Uterus (tissue), 3 donors: ENCODE measurements at regions not wholly inside any gene's neighbourhood (a gene's known extent, or its start where the extent isn't known, plus 50 kb on each side); places are given as distances from the start of the nearest gene placed in this dataset.

Experiments
- DNase-seq, 2 donors: peaks; one replicate each; pipeline ENCODE4 v3.0.0-alpha.2; 2019 to 2020
- H3K27ac ChIP-seq, 2 donors: fragments of 200-600 bp; sonication (generic); 1 replicate in 1 of 2; 2 replicates in 1 of 2; pipeline ENCODE4 v1.5.1; 2016 to 2018
- H3K27me3 ChIP-seq, 2 donors: fragments of 200-600 bp; sonication (generic); one replicate each; pipeline ENCODE4 v1.5.1; 2018 to 2019; ENCODE audit warnings: control low read depth in 1 of 2
- H3K36me3 ChIP-seq, 2 donors: fragments of 200-600 bp; sonication (generic); one replicate each; pipeline ENCODE4 v1.5.1; 2019; ENCODE audit warnings: control low read depth in 1 of 2
- H3K4me1 ChIP-seq, 2 donors: fragments of 200-600 bp; sonication (generic); one replicate each; pipeline ENCODE4 v1.5.1; 2018 to 2019; ENCODE audit warnings: control low read depth in 1 of 2
- H3K4me3 ChIP-seq, 2 donors: fragments of 200-600 bp; sonication (generic); 1 replicate in 1 of 2; 2 replicates in 1 of 2; pipeline ENCODE4 v1.5.1; 2018 to 2019; ENCODE audit warnings: mild to moderate bottlenecking in 1 of 2
- H3K9me3 ChIP-seq, 2 donors: fragments of 200-600 bp; sonication (generic); one replicate each; pipeline ENCODE4 v1.5.1; 2019; ENCODE audit warnings: control low read depth in 1 of 2
- CTCF ChIP-seq, 4 experiments: fragments of 200-600 bp in 2 of 4; fragments of 450-650 bp in 2 of 4; sonication (generic) in 2 of 4; IDR thresholded peaks; one replicate each; pipeline ENCODE4 v1.5.1; 2016 to 2019; ENCODE audit warnings: antibody characterized with exemption in 4 of 4, mild to moderate bottlenecking in 2 of 4, moderate library complexity in 1 of 4
- POLR2A ChIP-seq, 2 donors: fragments of 450-650 bp; IDR thresholded peaks; one replicate each; pipeline ENCODE4 v1.6.1; 2016; ENCODE audit warnings: antibody characterized with exemption in 2 of 2, mild to moderate bottlenecking in 1 of 2, moderate library complexity in 1 of 2
- intact Hi-C: fragments of 100-400 bp; cut with DNase I; formaldehyde crosslinking; loops from one replicate; pipeline ENCODE4 v1.15.1; 2023; ENCODE audit warnings: low total_unique reads
- donor health status: DM: yes; HTN: yes; CAD: no.

DNA sequence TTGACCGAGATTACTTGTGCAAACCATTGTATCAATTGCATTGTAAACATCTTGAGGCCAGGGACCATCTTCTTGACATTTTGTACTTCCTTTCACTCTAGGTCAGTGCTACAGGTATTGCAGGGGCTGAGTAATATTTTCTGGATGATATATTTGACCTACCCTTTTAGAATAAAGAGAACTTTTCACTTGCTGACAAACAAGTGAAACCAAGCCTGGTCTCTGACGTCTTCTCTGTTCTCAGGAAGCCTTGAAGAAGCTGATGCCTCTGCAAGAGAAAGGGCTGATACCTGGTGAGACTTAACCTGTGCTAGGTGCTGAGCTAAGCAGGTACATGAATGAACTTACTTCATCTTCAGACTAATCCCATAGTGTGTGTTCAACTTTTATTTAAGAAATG, 60.5 kb upstream of the GGTLC1 start:
- no peak overlapping the region for H3K27ac ChIP-seq

DNA sequence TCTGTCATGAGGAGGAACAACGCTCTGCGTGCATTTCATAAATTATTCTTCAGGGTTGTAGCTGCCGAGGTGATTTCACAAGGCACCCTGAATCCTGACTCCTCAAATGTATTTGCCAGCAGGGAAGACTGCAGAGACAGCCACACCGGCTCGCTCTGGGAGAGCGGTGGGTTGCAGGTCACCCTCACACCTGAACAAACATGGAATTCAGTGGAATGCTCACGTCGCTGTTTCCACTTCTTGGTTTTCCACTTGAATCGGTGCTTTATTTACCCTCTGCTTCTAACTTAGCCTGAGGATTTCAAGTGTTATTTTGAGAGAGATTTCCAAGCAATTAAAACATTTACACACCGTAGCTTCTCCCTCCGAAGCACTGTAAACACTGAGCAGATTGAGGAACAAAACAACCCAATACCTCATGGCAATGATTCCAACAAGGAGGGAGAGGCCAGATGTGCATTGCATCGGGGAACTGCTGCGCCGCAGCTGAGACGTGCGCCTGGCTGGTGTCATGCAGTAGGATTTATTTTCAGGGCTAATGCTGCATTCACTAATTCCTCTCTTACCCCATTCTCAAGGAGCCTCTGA, 59.5 kb upstream of the GGTLC1 start:
- Histone ChIP-seq H3K9me3 (no peaks in the 10 kb centered on the region), H3K27me3 (no peaks in the 10 kb centered on the region), H3K36me3 (no peaks in the 10 kb centered on the region), H3K4me3 (no peak overlapping the region), H3K4me1 (no peaks in the 10 kb centered on the region), H3K27ac (no peak overlapping the region)
- no peak for DNase-seq
- intact Hi-C loops, result no loop called here
- TF ChIP-seq CTCF (IDR thresholded peaks at IDR 0.05) (no peak), POLR2A (IDR thresholded peaks at IDR 0.05) (no peak)

More for the DNA sequence above, 60.5 kb upstream of the GGTLC1 start:
- Histone ChIP-seq H3K9me3 (no peaks in the 10 kb centered on the region), H3K36me3 (no peaks in the 10 kb centered on the region), H3K4me1 (no peaks in the 10 kb centered on the region), H3K27me3 (no peaks in the 10 kb centered on the region), H3K4me3 (no peak overlapping the region)
- TF ChIP-seq POLR2A (IDR thresholded peaks at IDR 0.05), result no peak
- no peak for TF ChIP-seq CTCF (IDR thresholded peaks at IDR 0.05)
- DNase-seq, result no peak
- intact Hi-C loops, result no loop called here

DNA sequence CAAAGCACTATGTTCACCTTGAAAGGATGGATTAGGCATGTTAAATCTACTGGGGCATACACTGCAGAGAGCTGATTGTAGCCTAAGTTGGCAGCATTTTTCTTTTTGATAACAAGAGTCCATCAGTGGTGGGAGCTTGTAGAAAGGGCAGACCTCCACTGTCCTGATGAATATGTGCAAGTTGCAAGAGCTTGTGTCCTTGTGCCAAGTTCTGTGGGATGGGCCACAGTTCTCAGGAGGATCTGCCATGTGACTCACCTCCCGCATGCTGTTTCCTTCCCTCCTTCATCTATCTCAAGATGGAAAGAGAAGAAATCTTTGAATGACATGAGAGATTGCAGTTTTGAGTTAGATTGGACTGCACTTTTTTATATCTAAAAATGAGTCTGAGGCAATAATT, 58.3 kb upstream of the GGTLC1 start:
- no peaks in the 10 kb centered on the region for H3K27me3 ChIP-seq
- intact Hi-C loops, result no loop called here
- H3K4me1 ChIP-seq, result no peaks in the 10 kb centered on the region
- TF ChIP-seq CTCF (IDR thresholded peaks at IDR 0.05) (no peak), POLR2A (IDR thresholded peaks at IDR 0.05) (no peak)
- H3K4me3 ChIP-seq, result no peak overlapping the region
- H3K27ac ChIP-seq, result no peak overlapping the region
- H3K9me3 ChIP-seq, result no peaks in the 10 kb centered on the region
- no peaks in the 10 kb centered on the region for H3K36me3 ChIP-seq
- DNase-seq, result no peak

GRCh38 chr20:24045621-24046318, 57.2 kb upstream of the GGTLC1 start:
- intact Hi-C loops, result no loop called here
- Histone ChIP-seq H3K9me3 (no peaks in the 10 kb centered on the region), H3K4me1 (no peaks in the 10 kb centered on the region), H3K4me3 (no peak overlapping the region), H3K27me3 (no peaks in the 10 kb centered on the region), H3K36me3 (no peaks in the 10 kb centered on the region), H3K27ac (no peak overlapping the region)
- TF ChIP-seq CTCF (IDR thresholded peaks at IDR 0.05) (no peak), POLR2A (IDR thresholded peaks at IDR 0.05) (no peak)
- DNase-seq, result no peak

GRCh38 chr20:24043294-24043693, 54.7 kb upstream of the GGTLC1 start:
- TF ChIP-seq POLR2A (IDR thresholded peaks at IDR 0.05) (no peak), CTCF (IDR thresholded peaks at IDR 0.05) (no peak)
- Histone ChIP-seq H3K9me3 (no peaks in the 10 kb centered on the region), H3K27ac (no peak overlapping the region), H3K4me3 (no peak overlapping the region), H3K36me3 (no peaks in the 10 kb centered on the region), H3K4me1 (no peaks in the 10 kb centered on the region), H3K27me3 (no peaks in the 10 kb centered on the region)
- intact Hi-C loops, result no loop called here
- no peak for DNase-seq
